Right cardiac atrium (tissue), 5 donors: ENCODE measurements at regions not wholly inside any gene's neighbourhood (a gene's known extent, or its start where the extent isn't known, plus 50 kb on each side); places are given as distances from the start of the nearest gene placed in this dataset.

Experiments
- ATAC-seq, 2 donors: fragments of 200-7000 bp; cut with Tn5 transposase; one replicate each; pipeline versions ENCODE4 v1.8.0 to v1.9.1; 2020; ENCODE audit warnings: moderate library complexity in 2 of 2, mild to moderate bottlenecking in 1 of 2
- DNase-seq, 3 donors: peaks; one replicate each; pipeline ENCODE4 v3.0.0-alpha.2; 2020
- H3K27ac ChIP-seq: one replicate; pipeline ENCODE4 v1.5.1; 2013; ENCODE audit warnings: mild to moderate bottlenecking, low read length, control low read depth, moderate library complexity
- H3K27me3 ChIP-seq: one replicate; pipeline ENCODE4 v1.6.1; 2013; ENCODE audit not compliant: control insufficient read depth, insufficient read depth
- H3K4me1 ChIP-seq: one replicate; pipeline ENCODE4 v1.6.1; 2013; ENCODE audit warnings: low read length; ENCODE audit not compliant: control insufficient read depth, insufficient read depth
- H3K4me3 ChIP-seq: one replicate; pipeline ENCODE4 v1.5.1; 2013; ENCODE audit warnings: low read length, control low read depth
- H3K9me3 ChIP-seq: one replicate; pipeline ENCODE4 v1.6.1; 2013; ENCODE audit warnings: low read length; ENCODE audit not compliant: control insufficient read depth
- WGBS: extraction: QIAGEN DNeasy Blood & Tissue Kit; methylation state at CpG from one replicate; pipeline ENCODE4 v1.1.7; 2013; 5-methylcytosine and 5-hydroxymethylcytosine counted together
- intact Hi-C, 4 donors: fragments of 100-400 bp; cut with DNase I; formaldehyde crosslinking; loops; one replicate each; pipeline versions ENCODE4 v1.11.0 to v1.14.0; 2022 to 2023
- donor health status: healthy with polysubstance abuse.
- donor health status: DM: no; HTN: yes; CAD: no.
- donor health status: DM: no; HTN: no; CAD: no.
- donor health status: DM: no; HTN: yes; CAD: no; lungs with severe emphysema.
- donor health status: DM: yes; HTN: yes; CAD: no.

GRCh38 chr2:239546541-239546940 is 145.7 kb upstream of the HDAC4 start:
- 89% methylated on average over 9 of the region's 9 CpGs for WGBS
- ATAC-seq (no peak), DNase-seq (no peak)
- H3K9me3 ChIP-seq, result no peaks in the 10 kb centered on the region
- H3K4me3 ChIP-seq, result no peak overlapping the region
- intact Hi-C loops, result no loop called here
- no peak overlapping the region for H3K27ac ChIP-seq
- no peaks in the 10 kb centered on the region for H3K4me1 ChIP-seq
- H3K27me3 ChIP-seq, result no peaks in the 10 kb centered on the region

GRCh38 chr2:239545741-239546392 is 145.0 kb upstream of the HDAC4 start:
- H3K27me3 ChIP-seq, result no peaks in the 10 kb centered on the region
- no peak for DNase-seq
- intact Hi-C loops, result no loop called here
- no peak for ATAC-seq
- no peaks in the 10 kb centered on the region for H3K4me1 ChIP-seq
- H3K9me3 ChIP-seq, result no peaks in the 10 kb centered on the region
- H3K4me3 ChIP-seq, result no peak overlapping the region
- WGBS, result 85% methylated on average over 14 of the region's 14 CpGs
- no peak overlapping the region for H3K27ac ChIP-seq

DNA sequence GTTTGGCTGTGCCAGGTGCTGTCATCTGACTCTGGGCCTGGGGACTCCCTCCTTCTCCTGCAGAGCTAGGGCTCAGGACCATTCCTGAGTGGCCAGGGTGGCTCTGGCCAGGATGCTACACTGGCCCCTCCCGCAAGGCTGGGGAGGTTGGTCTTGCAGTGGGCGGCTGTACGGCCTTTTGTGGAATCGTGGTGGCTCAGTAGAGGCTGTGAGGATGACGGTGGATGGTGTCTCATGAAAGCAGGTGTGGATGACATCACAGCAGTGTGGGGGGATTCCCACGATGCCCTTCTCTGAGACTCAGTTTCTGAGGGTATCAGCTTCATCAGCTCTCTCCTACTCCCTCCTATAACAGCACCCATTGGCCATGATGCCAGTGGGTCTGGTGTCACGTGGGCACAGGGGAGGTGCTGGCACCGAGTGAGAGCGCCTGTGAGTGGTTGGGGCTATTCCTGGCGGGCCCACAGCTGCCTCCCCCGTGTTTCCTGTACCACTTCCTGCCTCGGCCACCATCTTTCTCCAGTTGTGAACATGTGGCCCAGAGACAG is 144.2 kb upstream of the HDAC4 start:
- H3K9me3 ChIP-seq, result no peaks in the 10 kb centered on the region
- H3K27me3 ChIP-seq, result no peaks in the 10 kb centered on the region
- DNase-seq, result no peak
- no peaks in the 10 kb centered on the region for H3K4me1 ChIP-seq
- H3K27ac ChIP-seq, result no peak overlapping the region
- no peak for ATAC-seq
- 71% methylated on average over 12 of the region's 12 CpGs for WGBS
- H3K4me3 ChIP-seq, result no peak overlapping the region
- intact Hi-C loops, result no loop called here

GRCh38 chr2:239544143-239544917 is 143.5 kb upstream of the HDAC4 start:
- H3K4me1 ChIP-seq, result no peaks in the 10 kb centered on the region
- ATAC-seq (no peak), DNase-seq (no peak)
- 52% methylated on average over 8 of the region's 8 CpGs for WGBS
- no peak overlapping the region for H3K27ac ChIP-seq
- no peak overlapping the region for H3K4me3 ChIP-seq
- intact Hi-C loops, result no loop called here
- no peaks in the 10 kb centered on the region for H3K9me3 ChIP-seq
- no peaks in the 10 kb centered on the region for H3K27me3 ChIP-seq

- 88% methylated on average over 3 of the region's 3 CpGs for WGBS
- no peaks in the 10 kb centered on the region for H3K27me3 ChIP-seq
- no peak for DNase-seq
- intact Hi-C loops, result no loop called here
- H3K4me1 ChIP-seq, result no peaks in the 10 kb centered on the region
- H3K4me3 ChIP-seq, result no peak overlapping the region
- no peaks in the 10 kb centered on the region for H3K9me3 ChIP-seq
- H3K27ac ChIP-seq, result no peak overlapping the region
- no peak for ATAC-seq
Measured at GRCh38 chr2:239543702-239544101, 142.9 kb upstream of the HDAC4 start.

- intact Hi-C loops, result no loop called here
- H3K4me3 ChIP-seq, result no peak overlapping the region
- no peak overlapping the region for H3K27ac ChIP-seq
- no peak for ATAC-seq
- DNase-seq, result peak in 1 of 3 donors; percentile 64
- no peaks in the 10 kb centered on the region for H3K9me3 ChIP-seq
- 54% methylated on average over 7 of the region's 7 CpGs for WGBS
- H3K27me3 ChIP-seq, result no peaks in the 10 kb centered on the region
- no peaks in the 10 kb centered on the region for H3K4me1 ChIP-seq
Measured at GRCh38 chr2:239540174-239540573, 139.4 kb upstream of the HDAC4 start.

DNA sequence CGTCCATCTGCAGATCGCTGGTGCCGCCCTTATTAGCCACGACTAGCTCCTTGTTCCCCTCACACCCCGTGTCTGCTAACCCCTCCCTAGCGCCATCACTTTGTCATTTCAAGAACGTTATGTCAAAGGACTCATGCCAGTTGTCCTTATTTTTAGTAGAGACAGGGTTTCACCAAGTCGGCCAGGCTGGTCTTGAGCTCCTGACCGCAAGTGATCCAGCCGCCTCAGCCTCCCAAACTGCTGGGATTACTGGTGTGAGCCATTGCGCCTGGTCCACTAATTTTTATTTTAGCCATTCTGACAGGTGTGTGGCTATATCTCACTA is 138.9 kb upstream of the HDAC4 start:
- WGBS, result 74% methylated on average over 11 of the region's 11 CpGs
- H3K4me3 ChIP-seq, result no peak overlapping the region
- ATAC-seq, result no peak
- H3K27ac ChIP-seq, result no peak overlapping the region
- intact Hi-C loops, result no loop called here
- DNase-seq, result peak in 1 of 3 donors; percentile 28
- no peaks in the 10 kb centered on the region for H3K4me1 ChIP-seq
- no peaks in the 10 kb centered on the region for H3K9me3 ChIP-seq
- no peaks in the 10 kb centered on the region for H3K27me3 ChIP-seq

- no peaks in the 10 kb centered on the region for H3K4me1 ChIP-seq
- no peak overlapping the region for H3K27ac ChIP-seq
- WGBS, result 65% methylated on average over 7 of the region's 7 CpGs
- H3K9me3 ChIP-seq, result no peaks in the 10 kb centered on the region
- H3K4me3 ChIP-seq, result no peak overlapping the region
- intact Hi-C loops, result no loop called here
- DNase-seq (no peak), ATAC-seq (no peak)
- H3K27me3 ChIP-seq, result no peaks in the 10 kb centered on the region
Measured at GRCh38 chr2:239539083-239539775, 138.4 kb upstream of the HDAC4 start.

- no peaks in the 10 kb centered on the region for H3K27me3 ChIP-seq
- H3K27ac ChIP-seq, result no peak overlapping the region
- no peaks in the 10 kb centered on the region for H3K9me3 ChIP-seq
- no peak for ATAC-seq
- intact Hi-C loops, result no loop called here
- DNase-seq, result no peak
- H3K4me3 ChIP-seq, result no peak overlapping the region
- peaks cover 4% of the 10 kb centered on the region for H3K4me1 ChIP-seq
- WGBS, result 82% methylated on average over 10 of the region's 10 CpGs
Measured at GRCh38 chr2:239538357-239539052, 137.7 kb upstream of the HDAC4 start.

DNA sequence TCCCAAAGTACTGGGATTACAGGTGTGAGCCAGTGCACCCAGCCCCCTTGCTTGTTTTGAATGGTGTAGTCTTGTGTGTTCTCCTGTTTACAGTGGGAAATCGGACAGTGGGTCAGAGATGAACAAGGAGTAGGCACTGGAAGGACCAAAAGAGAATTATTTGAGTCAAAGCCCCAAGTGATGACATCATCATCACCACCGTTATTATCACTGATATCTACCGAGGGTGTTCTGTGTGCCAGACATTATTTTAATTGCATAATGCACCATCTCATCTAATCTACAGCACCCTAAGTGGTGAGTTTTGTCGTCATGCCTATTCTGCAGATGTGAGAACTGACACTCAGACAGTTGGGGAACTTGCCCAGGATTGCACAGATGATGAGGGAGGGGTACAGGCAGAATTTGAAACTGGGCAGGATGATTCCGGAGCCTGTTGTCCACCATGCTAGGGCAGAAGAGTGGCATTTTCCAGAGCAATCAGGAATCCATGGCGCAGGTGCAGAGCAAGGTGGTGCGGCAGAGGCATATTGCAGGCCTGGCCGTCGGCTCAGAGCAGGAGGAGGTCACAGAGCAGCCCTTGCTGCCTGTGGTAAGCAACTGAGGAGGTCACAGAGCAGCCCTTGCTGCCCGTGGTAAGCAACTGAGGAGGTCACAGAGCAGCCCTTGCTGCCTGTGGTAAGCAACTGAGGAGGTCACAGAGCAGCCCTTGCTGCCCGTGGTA is 137.0 kb upstream of the HDAC4 start:
- no peak overlapping the region for H3K27ac ChIP-seq
- H3K9me3 ChIP-seq, result no peaks in the 10 kb centered on the region
- H3K27me3 ChIP-seq, result no peaks in the 10 kb centered on the region
- DNase-seq (no peak), ATAC-seq (no peak)
- intact Hi-C loops, result no loop called here
- 75% methylated on average over 11 of the region's 11 CpGs for WGBS
- H3K4me3 ChIP-seq, result no peak overlapping the region
- H3K4me1 ChIP-seq, result peaks cover 4% of the 10 kb centered on the region
